ENCODE measurements at regions not wholly inside any gene's neighbourhood (a gene's known extent, or its start where the extent isn't known, plus 50 kb on each side); places are given as distances from the start of the nearest gene placed in this dataset.

GRCh38 chr4:63222466-63222865 is 1186.8 kb downstream of the TECRL start:
- Histone ChIP-seq H3K4me3 (no peak overlapping the region), H3K36me3 (ENCODE audit: insufficient read depth) (no peaks in the 10 kb centered on the region; the same call in 1 of the 2 replicates), H2AFZ (no peak overlapping the region), H3F3A (replicated peaks; ENCODE audit: low read depth) (no peaks in the 10 kb centered on the region), H3K4me2 (no peak overlapping the region), H3K9me2 (ENCODE audit: insufficient read depth) (peaks cover 17% of the 10 kb centered on the region), H3K27me3 (ENCODE audit: insufficient read depth) (no peaks in the 10 kb centered on the region), H4K20me1 (replicated peaks; ENCODE audit: insufficient read depth) (no peaks in the 10 kb centered on the region), H3K79me2 (replicated peaks; ENCODE audit: insufficient read depth) (no peaks in the 10 kb centered on the region), H3K27ac (ENCODE audit: low read depth) (no peak overlapping the region), H3K4me1 (ENCODE audit: insufficient read depth) (peaks cover 5% of the 10 kb centered on the region; the same call in 1 of the 2 replicates)
- DNase-seq (ENCODE audit: low spot score) (no peak), ATAC-seq (no peak)
- H3K36me3 Mint-ChIP-seq (ENCODE audit: low read depth), result no peaks in the 10 kb centered on the region
- TF ChIP-seq, protein P1, sequence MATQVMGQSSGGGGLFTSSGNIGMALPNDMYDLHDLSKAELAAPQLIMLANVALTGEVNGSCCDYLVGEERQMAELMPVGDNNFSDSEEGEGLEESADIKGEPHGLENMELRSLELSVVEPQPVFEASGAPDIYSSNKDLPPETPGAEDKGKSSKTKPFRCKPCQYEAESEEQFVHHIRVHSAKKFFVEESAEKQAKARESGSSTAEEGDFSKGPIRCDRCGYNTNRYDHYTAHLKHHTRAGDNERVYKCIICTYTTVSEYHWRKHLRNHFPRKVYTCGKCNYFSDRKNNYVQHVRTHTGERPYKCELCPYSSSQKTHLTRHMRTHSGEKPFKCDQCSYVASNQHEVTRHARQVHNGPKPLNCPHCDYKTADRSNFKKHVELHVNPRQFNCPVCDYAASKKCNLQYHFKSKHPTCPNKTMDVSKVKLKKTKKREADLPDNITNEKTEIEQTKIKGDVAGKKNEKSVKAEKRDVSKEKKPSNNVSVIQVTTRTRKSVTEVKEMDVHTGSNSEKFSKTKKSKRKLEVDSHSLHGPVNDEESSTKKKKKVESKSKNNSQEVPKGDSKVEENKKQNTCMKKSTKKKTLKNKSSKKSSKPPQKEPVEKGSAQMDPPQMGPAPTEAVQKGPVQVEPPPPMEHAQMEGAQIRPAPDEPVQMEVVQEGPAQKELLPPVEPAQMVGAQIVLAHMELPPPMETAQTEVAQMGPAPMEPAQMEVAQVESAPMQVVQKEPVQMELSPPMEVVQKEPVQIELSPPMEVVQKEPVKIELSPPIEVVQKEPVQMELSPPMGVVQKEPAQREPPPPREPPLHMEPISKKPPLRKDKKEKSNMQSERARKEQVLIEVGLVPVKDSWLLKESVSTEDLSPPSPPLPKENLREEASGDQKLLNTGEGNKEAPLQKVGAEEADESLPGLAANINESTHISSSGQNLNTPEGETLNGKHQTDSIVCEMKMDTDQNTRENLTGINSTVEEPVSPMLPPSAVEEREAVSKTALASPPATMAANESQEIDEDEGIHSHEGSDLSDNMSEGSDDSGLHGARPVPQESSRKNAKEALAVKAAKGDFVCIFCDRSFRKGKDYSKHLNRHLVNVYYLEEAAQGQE (IDR thresholded peaks at IDR 0.05; ENCODE audit: unreplicated experiment), result no peak
- TF ChIP-seq, protein P2, sequence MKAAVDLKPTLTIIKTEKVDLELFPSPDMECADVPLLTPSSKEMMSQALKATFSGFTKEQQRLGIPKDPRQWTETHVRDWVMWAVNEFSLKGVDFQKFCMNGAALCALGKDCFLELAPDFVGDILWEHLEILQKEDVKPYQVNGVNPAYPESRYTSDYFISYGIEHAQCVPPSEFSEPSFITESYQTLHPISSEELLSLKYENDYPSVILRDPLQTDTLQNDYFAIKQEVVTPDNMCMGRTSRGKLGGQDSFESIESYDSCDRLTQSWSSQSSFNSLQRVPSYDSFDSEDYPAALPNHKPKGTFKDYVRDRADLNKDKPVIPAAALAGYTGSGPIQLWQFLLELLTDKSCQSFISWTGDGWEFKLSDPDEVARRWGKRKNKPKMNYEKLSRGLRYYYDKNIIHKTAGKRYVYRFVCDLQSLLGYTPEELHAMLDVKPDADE (IDR thresholded peaks at IDR 0.05), result no peak
- no peak for TF ChIP-seq JUNB (IDR thresholded peaks at IDR 0.05; ENCODE audit: unreplicated experiment)
- no peak for TF ChIP-seq EZH2phosphoT487 (IDR thresholded peaks at IDR 0.05; ENCODE audit: unreplicated experiment)
- no peak for TF ChIP-seq ZNF331 (CRISPR knock-in tag; IDR thresholded peaks at IDR 0.05; ENCODE audit: low read depth)
- no peak for TF ChIP-seq POLR2AphosphoS5 (IDR thresholded peaks at IDR 0.05; ENCODE audit: low read depth)
- TF ChIP-seq, protein P3, sequence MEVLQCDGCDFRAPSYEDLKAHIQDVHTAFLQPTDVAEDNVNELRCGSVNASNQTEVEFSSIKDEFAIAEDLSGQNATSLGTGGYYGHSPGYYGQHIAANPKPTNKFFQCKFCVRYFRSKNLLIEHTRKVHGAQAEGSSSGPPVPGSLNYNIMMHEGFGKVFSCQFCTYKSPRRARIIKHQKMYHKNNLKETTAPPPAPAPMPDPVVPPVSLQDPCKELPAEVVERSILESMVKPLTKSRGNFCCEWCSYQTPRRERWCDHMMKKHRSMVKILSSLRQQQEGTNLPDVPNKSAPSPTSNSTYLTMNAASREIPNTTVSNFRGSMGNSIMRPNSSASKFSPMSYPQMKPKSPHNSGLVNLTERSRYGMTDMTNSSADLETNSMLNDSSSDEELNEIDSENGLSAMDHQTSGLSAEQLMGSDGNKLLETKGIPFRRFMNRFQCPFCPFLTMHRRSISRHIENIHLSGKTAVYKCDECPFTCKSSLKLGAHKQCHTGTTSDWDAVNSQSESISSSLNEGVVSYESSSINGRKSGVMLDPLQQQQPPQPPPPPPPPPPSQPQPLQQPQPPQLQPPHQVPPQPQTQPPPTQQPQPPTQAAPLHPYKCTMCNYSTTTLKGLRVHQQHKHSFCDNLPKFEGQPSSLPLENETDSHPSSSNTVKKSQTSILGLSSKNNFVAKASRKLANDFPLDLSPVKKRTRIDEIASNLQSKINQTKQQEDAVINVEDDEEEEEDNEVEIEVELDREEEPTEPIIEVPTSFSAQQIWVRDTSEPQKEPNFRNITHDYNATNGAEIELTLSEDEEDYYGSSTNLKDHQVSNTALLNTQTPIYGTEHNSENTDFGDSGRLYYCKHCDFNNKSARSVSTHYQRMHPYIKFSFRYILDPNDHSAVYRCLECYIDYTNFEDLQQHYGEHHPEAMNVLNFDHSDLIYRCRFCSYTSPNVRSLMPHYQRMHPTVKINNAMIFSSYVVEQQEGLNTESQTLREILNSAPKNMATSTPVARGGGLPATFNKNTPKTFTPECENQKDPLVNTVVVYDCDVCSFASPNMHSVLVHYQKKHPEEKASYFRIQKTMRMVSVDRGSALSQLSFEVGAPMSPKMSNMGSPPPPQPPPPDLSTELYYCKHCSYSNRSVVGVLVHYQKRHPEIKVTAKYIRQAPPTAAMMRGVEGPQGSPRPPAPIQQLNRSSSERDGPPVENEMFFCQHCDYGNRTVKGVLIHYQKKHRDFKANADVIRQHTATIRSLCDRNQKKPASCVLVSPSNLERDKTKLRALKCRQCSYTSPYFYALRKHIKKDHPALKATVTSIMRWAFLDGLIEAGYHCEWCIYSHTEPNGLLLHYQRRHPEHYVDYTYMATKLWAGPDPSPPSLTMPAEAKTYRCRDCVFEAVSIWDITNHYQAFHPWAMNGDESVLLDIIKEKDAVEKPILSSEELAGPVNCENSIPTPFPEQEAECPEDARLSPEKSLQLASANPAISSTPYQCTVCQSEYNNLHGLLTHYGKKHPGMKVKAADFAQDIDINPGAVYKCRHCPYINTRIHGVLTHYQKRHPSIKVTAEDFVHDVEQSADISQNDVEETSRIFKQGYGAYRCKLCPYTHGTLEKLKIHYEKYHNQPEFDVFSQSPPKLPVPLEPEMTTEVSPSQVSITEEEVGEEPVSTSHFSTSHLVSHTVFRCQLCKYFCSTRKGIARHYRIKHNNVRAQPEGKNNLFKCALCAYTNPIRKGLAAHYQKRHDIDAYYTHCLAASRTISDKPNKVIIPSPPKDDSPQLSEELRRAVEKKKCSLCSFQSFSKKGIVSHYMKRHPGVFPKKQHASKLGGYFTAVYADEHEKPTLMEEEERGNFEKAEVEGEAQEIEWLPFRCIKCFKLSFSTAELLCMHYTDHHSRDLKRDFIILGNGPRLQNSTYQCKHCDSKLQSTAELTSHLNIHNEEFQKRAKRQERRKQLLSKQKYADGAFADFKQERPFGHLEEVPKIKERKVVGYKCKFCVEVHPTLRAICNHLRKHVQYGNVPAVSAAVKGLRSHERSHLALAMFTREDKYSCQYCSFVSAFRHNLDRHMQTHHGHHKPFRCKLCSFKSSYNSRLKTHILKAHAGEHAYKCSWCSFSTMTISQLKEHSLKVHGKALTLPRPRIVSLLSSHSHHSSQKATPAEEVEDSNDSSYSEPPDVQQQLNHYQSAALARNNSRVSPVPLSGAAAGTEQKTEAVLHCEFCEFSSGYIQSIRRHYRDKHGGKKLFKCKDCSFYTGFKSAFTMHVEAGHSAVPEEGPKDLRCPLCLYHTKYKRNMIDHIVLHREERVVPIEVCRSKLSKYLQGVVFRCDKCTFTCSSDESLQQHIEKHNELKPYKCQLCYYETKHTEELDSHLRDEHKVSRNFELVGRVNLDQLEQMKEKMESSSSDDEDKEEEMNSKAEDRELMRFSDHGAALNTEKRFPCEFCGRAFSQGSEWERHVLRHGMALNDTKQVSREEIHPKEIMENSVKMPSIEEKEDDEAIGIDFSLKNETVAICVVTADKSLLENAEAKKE (CRISPR knock-in tag; IDR thresholded peaks at IDR 0.05), result no peak
- no peak for TF ChIP-seq CREB1 (CRISPR knock-in tag; IDR thresholded peaks at IDR 0.05; ENCODE audit: low read depth)
- no peak for TF ChIP-seq ZNF114 (CRISPR knock-in tag; IDR thresholded peaks at IDR 0.05)
- no peak for TF ChIP-seq EZH2 (IDR thresholded peaks at IDR 0.05; ENCODE audit: low read depth, unreplicated experiment)
- no peak for TF ChIP-seq NANOG (IDR thresholded peaks at IDR 0.05; ENCODE audit: borderline replicate concordance)
- TF ChIP-seq, protein P4, sequence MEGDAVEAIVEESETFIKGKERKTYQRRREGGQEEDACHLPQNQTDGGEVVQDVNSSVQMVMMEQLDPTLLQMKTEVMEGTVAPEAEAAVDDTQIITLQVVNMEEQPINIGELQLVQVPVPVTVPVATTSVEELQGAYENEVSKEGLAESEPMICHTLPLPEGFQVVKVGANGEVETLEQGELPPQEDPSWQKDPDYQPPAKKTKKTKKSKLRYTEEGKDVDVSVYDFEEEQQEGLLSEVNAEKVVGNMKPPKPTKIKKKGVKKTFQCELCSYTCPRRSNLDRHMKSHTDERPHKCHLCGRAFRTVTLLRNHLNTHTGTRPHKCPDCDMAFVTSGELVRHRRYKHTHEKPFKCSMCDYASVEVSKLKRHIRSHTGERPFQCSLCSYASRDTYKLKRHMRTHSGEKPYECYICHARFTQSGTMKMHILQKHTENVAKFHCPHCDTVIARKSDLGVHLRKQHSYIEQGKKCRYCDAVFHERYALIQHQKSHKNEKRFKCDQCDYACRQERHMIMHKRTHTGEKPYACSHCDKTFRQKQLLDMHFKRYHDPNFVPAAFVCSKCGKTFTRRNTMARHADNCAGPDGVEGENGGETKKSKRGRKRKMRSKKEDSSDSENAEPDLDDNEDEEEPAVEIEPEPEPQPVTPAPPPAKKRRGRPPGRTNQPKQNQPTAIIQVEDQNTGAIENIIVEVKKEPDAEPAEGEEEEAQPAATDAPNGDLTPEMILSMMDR (conservative IDR thresholded peaks at IDR 0.05; ENCODE audit: low read depth in 2 of 2), result no peak
- no peak for TF ChIP-seq STAT1 (IDR thresholded peaks at IDR 0.05; ENCODE audit: unreplicated experiment)
- H3K27ac Mint-ChIP-seq, result no peak overlapping the region
- no peaks in the 10 kb centered on the region; the same call in 2 of the 3 replicates for H3K9me3 Mint-ChIP-seq
- no peaks in the 10 kb centered on the region for H3K27me3 Mint-ChIP-seq (ENCODE audit: insufficient read depth, low read depth, poor library complexity)
- H3K4me1 Mint-ChIP-seq, result peaks cover 6% of the 10 kb centered on the region; the same call in 2 of the 3 replicates
- H3K4me3 Mint-ChIP-seq, result no peak overlapping the region
